Endodermal cell (in vitro differentiated cells): ENCODE measurements at regions not wholly inside any gene's neighbourhood (a gene's known extent, or its start where the extent isn't known, plus 50 kb on each side); places are given as distances from the start of the nearest gene placed in this dataset. TPM values are rescaled to one million over a fixed set of nuclear protein-coding genes. Genes with fewer than 3 reads are reported as not detected.
"Not testable (repeated sequence)": the region's sequence is repeated elsewhere in the genome, so short reads cannot be mapped to it uniquely, and the experiment has no call there.

ENCODE experiments used
- DNase-seq: peaks from one replicate; pipeline ENCODE4 v3.0.0-alpha.2; 2017
- H3K27ac ChIP-seq: 2 replicates; pipeline ENCODE4 v1.5.1; 2013; ENCODE audit warnings: mild to moderate bottlenecking, low read depth, low read length, moderate library complexity
- H3K27me3 ChIP-seq: 2 replicates; pipeline ENCODE4 v1.6.1; 2013; ENCODE audit warnings: mild to moderate bottlenecking, low read length, moderate library complexity; ENCODE audit not compliant: insufficient read depth, control insufficient read depth, poor library complexity, severe bottlenecking
- H3K36me3 ChIP-seq: 2 replicates; pipeline ENCODE4 v1.7.0; 2013; ENCODE audit warnings: mild to moderate bottlenecking, low read length, moderate library complexity; ENCODE audit not compliant: control insufficient read depth, insufficient read depth
- H3K4me1 ChIP-seq: one replicate; pipeline ENCODE4 v1.7.0; 2013; ENCODE audit warnings: low read length; ENCODE audit not compliant: control insufficient read depth, insufficient read depth
- H3K4me3 ChIP-seq: 2 replicates; pipeline ENCODE4 v1.5.1; 2013; ENCODE audit warnings: mild to moderate bottlenecking, low read length, moderate library complexity
- H3K9ac ChIP-seq: 2 replicates; pipeline ENCODE4 v1.6.1; 2013; ENCODE audit warnings: mild to moderate bottlenecking, low read length, moderate library complexity; ENCODE audit not compliant: poor library complexity, severe bottlenecking; ENCODE audit errors: extremely low read depth
- H3K9me3 ChIP-seq: 2 replicates; pipeline ENCODE4 v1.6.1; 2013; ENCODE audit warnings: mild to moderate bottlenecking, low read length, moderate library complexity; ENCODE audit not compliant: control insufficient read depth
- H3K27ac Mint-ChIP-seq: 2 replicates; pipeline ENCODE4 v1.8.0; 2020; ENCODE audit warnings: mixed read lengths
- H3K27me3 Mint-ChIP-seq: 2 replicates; pipeline ENCODE4 v1.8.0; 2021; ENCODE audit warnings: mild to moderate bottlenecking, mixed read lengths; ENCODE audit not compliant: insufficient read depth
- H3K36me3 Mint-ChIP-seq: 2 replicates; pipeline ENCODE4 v1.8.0; 2020; ENCODE audit warnings: low read depth, mixed read lengths
- H3K4me1 Mint-ChIP-seq: 2 replicates; pipeline ENCODE4 v1.8.0; 2020; ENCODE audit warnings: mixed read lengths
- H3K4me3 Mint-ChIP-seq: 2 replicates; pipeline ENCODE4 v1.8.0; 2020; ENCODE audit warnings: mild to moderate bottlenecking, moderate library complexity, mixed read lengths
- H3K9me3 Mint-ChIP-seq: 2 replicates; pipeline ENCODE4 v1.8.0; 2020; ENCODE audit warnings: mild to moderate bottlenecking, mixed read lengths
- CTCF ChIP-seq: fragments of 200-600 bp; sonication (generic); conservative IDR thresholded peaks from 2 replicates; pipeline ENCODE4 v1.5.0; 2021; ENCODE audit warnings: antibody characterized with exemption, mild to moderate bottlenecking
- WGBS, 2 experiments: methylation state at CpG; one replicate each; pipeline versions ENCODE4 v1.1.5 to v1.1.7; 2013; ENCODE audit warnings: missing lambda C conversion rate in 2 of 2, mixed read lengths in 1 of 2; ENCODE audit not compliant: insufficient coverage in 1 of 2, insufficient read length in 1 of 2; 5-methylcytosine and 5-hydroxymethylcytosine counted together
- microRNA-seq: library from miRNA; unstranded; fragments of <30 nt; microRNA quantifications from one replicate; pipeline ENCODE4 v1.2.0, GENCODE V29; 2020; ENCODE audit warnings: borderline microRNAs expressed

GRCh38 chr10:131041031-131041430, 270.5 kb downstream of the TCERG1L start:
- H3K36me3 ChIP-seq: no peaks in the 10 kb centered on the region
- H3K27me3 ChIP-seq: no peaks in the 10 kb centered on the region
- H3K4me3 ChIP-seq: no peak overlapping the region
- H3K9me3 ChIP-seq: peaks cover 8% of the 10 kb centered on the region
- Mint-ChIP-seq H3K27ac (no peak overlapping the region), H3K9me3 (peaks cover 19% of the 10 kb centered on the region), H3K4me1 (peaks cover 9% of the 10 kb centered on the region), H3K4me3 (no peak overlapping the region), H3K27me3 (peaks cover 10% of the 10 kb centered on the region), H3K36me3 (no peaks in the 10 kb centered on the region)
- TF ChIP-seq CTCF: no peak
- H3K9ac ChIP-seq: no peak overlapping the region
- DNase-seq: no peak
- H3K27ac ChIP-seq: no peak overlapping the region
- H3K4me1 ChIP-seq: no peaks in the 10 kb centered on the region
- WGBS, 2 experiments: 96 to 97% methylated on average over 6 to 10 of the region's 10 CpGs

- Histone ChIP-seq H3K27ac (no peak overlapping the region), H3K27me3 (no peaks in the 10 kb centered on the region), H3K4me1 (no peaks in the 10 kb centered on the region), H3K9ac (no peak overlapping the region), H3K4me3 (no peak overlapping the region), H3K9me3 (peaks cover 8% of the 10 kb centered on the region), H3K36me3 (no peaks in the 10 kb centered on the region)
- whole genome bisulfite sequencing, 2 experiments: 90 to 93% methylated on average over 5 of the region's 5 CpGs
- H3K4me1 Mint-ChIP-seq: peaks cover 6% of the 10 kb centered on the region
- DNase-seq: no peak
- TF ChIP-seq CTCF: no peak
- H3K36me3 Mint-ChIP-seq: no peaks in the 10 kb centered on the region
- H3K9me3 Mint-ChIP-seq: peaks cover 21% of the 10 kb centered on the region
- no peak overlapping the region for H3K27ac Mint-ChIP-seq
- no peak overlapping the region for H3K4me3 Mint-ChIP-seq
- H3K27me3 Mint-ChIP-seq: peaks cover 10% of the 10 kb centered on the region
Measured at GRCh38 chr10:131041441-131041840, 270.1 kb downstream of the TCERG1L start.

DNA sequence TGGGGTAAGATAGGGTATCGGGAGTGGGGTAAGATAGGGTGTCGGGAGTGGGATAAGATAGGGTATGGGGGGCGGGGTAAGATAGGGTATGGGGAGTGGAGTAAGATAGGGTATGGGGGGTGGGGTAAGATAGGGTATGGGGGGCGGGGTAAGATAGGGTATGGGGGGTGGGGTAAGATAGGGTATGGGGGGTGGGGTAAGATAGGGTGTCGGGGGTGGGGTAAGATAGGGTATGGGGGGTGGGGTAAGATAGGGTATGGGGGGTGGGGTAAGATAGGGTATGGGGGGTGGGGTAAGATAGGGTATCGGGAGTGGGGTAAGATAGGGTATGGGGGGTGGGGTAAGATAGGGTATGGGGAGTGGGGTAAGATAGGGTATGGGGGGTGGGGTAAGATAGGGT, 269.5 kb downstream of the TCERG1L start:
- H3K27ac Mint-ChIP-seq, H3K4me3 ChIP-seq, H3K9me3 ChIP-seq, H3K36me3 ChIP-seq, H3K4me3 Mint-ChIP-seq, H3K4me1 Mint-ChIP-seq, H3K9ac ChIP-seq, H3K27ac ChIP-seq, H3K36me3 Mint-ChIP-seq, H3K4me1 ChIP-seq, DNase-seq, H3K27me3 Mint-ChIP-seq, H3K27me3 ChIP-seq: not testable (repeated sequence)
- no CpG with 5 or more reads among the region's 6 CpGs for WGBS, 2 experiments
- peaks cover 21% of the 10 kb centered on the region for H3K9me3 Mint-ChIP-seq

Small RNAs in the stretch of these regions (microRNA-seq; reads per million reads assigned to microRNA genes)
- not detected for gene MIR378C
